HS-5 (cell line): ENCODE measurements at regions not wholly inside any gene's neighbourhood (a gene's known extent, or its start where the extent isn't known, plus 50 kb on each side); places are given as distances from the start of the nearest gene placed in this dataset.

ENCODE experiments used
- DNase-seq: peaks from one replicate; pipeline ENCODE4 v3.0.0-alpha.2; 2012; ENCODE audit warnings: low read depth

- DNase-seq, result no peak
These were observed 100.5 kb downstream of the AASDH start for GRCh38 chr4:56286763-56287162.

GRCh38 chr4:56283375-56283774 lies 103.9 kb downstream of the AASDH start:
- no peak for DNase-seq

DNA sequence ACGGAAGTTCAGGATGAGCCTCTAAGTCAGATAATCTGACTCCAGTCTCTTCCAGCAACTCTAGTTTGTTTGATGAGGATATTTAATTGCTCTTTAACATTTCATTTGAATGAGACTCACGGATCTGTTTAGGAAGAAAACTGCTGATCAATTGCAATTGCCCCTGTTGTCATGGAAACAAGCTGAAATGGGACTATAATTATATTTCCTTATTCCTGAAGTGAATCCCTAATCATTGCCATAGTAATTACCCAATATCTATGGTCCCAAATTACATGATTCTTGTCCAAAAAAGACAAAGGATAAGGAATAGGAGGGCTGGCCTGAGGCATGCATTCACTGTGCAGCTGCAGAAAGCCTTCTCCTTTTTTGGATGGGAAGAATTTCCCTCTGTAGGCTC lies 105.3 kb downstream of the AASDH start:
- DNase-seq, result no peak

DNA sequence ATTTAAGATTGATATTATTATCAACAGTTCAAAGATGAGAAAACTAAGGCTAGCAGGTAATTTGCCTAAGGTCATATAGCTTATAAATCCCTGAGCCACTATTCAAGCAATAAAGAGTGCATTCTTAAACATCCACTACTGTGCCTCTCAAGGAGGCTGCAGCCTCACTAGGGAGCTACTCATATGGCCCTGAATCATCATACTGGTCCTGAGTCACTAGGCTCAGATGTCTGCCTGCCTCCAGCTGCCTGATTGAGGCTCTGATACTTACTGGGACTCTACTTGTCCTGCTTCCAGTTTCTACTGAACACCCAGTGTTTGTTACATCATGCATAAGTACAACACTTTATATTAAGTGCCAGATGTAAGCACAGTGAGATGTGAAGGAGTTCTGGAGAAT lies 110.7 kb downstream of the AASDH start:
- DNase-seq, result no peak

DNA sequence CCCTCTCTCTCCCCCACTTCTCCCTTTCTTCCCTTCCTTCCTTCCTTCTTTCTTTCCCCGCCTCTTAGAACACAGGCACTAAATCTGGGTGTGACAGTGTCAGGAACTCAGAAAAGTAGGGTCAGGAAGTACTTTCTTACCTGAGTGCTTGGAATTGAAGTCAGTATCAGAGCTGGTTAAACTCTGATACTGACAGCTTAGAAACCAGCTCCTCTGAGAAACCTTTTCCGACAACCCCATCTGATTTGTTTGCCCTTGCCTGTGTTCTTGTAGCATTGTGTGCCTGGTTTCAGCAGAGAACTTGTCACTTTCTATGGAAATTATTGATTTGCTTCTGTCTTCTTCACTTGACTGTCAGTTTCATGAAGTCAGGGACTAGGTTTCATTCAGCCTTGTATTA lies 113.9 kb downstream of the AASDH start:
- DNase-seq, result no peak

GRCh38 chr4:56272927-56273326 lies 114.4 kb downstream of the AASDH start:
- DNase-seq, result no peak

DNA sequence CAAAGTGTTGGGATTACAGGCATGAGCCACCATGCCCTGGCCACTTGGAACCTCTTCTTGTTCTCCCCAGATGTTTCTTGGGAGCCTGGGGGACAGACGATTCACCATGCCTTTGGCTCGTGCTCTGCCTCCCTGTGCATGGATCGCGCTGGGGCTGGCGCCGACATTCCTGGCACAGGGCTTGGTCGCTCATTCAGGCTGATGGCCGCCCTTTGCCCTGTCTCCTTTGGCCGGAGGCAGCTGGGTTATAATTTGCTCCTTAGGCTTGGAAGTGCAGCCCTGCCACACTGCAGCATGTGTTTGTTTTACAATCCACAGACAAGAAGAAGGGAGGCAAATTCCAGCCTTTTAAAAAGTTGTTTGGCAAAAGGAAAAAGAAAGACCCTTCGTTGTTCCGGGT lies 115.3 kb downstream of the AASDH start:
- DNase-seq, result no peak

DNA sequence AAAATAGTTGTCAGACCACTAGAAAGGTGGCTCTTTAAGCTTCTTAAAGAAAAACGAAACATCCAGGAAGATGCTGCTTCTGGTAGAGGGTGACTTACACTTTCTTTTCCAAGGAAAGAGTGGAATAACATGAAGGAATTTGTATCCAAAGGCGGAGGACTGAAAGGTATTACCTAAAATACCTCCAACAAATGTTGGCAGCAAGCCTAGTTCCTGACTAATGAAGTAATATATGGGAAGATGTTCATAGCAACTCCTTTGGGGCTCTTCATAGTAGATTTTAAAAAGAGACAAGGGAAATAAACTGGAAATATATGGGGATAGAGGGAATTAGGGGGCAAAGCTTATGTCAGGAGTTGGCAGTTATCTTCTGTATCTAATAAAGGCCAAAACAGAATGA lies 116.2 kb downstream of the AASDH start:
- no peak for DNase-seq

DNA sequence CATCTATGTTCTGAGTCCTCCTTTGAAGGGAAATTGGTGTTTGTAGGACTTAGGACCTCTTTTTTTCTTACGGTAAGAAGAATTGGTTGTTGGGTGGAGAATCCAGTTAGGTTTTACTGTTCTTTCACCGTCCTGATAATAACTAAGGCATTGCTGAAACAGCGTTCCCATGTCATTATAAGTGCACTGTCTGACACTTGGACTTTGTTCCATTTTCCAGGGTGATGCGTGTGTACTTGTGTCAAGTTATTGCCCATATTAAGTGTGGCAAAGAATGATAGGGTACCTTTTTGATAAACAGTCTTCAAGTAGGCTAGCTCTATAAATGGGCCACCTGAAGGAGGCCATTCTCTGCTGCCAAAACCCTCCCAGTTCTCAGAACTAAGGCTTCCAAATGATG lies 119.7 kb downstream of the AASDH start:
- no peak for DNase-seq

DNA sequence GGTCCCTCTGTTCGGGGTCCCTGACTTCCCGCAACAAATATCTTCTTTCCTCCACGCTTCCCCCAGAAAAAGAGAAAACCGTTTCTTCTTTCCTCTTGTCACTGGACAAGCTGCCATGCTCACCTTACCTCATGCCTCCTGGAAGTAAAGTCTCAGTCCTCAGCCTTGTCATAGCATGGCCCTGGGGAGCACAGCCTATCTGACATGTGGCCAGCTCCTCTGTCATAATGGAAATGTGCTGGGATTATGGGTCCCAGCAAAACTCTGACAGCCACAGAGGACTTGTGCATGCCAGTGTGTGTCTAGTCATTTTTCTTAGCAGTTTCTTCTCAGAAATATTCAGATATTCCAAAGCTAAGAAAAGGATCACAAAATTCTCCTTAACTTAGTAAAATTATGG lies 122.4 kb downstream of the AASDH start:
- no peak for DNase-seq

GRCh38 chr4:56261027-56261426 lies 126.3 kb downstream of the AASDH start:
- no peak for DNase-seq

GRCh38 chr4:56260320-56260719 lies 127.0 kb downstream of the AASDH start:
- no peak for DNase-seq

GRCh38 chr4:56259655-56260054 lies 127.6 kb downstream of the AASDH start:
- no peak for DNase-seq

GRCh38 chr4:56255820-56256219 lies 131.5 kb downstream of the AASDH start:
- no peak for DNase-seq

GRCh38 chr4:56253666-56254305 lies 133.5 kb downstream of the AASDH start:
- DNase-seq, result no peak

DNA sequence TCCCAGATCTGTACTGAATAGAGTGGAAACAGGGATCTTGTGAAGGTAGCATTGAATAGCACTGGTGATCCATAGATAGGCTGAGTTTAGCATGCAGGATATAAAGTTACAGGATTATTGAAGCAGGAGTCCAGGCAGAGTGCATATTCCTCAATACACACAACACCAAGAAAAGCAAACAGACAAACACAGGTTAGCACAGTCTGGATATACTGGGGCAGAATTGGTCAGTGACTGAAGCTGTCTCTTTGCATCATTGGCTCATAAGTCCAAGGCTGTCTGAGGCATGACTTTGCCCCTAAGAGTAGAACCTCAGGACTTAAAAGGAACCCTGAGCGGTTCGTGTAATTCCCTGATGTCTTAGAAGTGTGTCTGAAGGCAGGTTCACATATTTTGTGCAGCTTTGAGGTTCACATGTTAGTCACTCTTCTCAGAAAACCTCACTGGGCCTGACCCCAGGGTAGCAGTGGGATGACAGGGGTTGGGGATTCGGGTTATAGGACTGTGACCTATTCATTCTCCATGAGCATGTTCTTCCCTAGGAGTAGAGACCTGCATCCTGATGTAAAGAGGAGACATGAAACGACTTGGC lies 134.6 kb downstream of the AASDH start:
- no peak for DNase-seq

GRCh38 chr4:56251556-56251955 lies 135.7 kb downstream of the AASDH start:
- DNase-seq, result no peak

DNA sequence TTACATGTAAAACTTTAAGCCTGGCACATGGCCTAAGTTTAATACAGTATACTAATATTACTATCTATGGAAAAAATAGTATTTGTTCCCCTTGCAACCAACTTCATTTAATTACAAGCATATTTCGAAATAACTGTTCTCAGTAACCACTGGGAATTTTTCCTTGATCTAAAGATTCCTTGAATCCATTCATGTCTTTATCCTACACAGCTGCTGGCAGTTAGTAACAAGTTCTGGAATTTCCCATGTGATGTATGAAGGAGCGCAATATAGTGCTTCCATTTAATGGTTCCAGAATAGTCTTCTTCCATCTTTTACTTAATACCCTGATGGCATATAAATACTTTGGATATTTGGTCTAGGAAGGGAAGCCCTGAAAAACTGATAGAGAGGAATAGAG lies 136.5 kb downstream of the AASDH start:
- DNase-seq, result no peak

GRCh38 chr4:56247646-56248045 lies 139.6 kb downstream of the AASDH start:
- no peak for DNase-seq

GRCh38 chr4:56246233-56246610 lies 141.1 kb downstream of the AASDH start:
- no peak for DNase-seq

GRCh38 chr4:56245547-56246232 lies 141.6 kb downstream of the AASDH start:
- DNase-seq, result no peak

GRCh38 chr4:56244681-56245080 lies 142.6 kb downstream of the AASDH start:
- no peak for DNase-seq

DNA sequence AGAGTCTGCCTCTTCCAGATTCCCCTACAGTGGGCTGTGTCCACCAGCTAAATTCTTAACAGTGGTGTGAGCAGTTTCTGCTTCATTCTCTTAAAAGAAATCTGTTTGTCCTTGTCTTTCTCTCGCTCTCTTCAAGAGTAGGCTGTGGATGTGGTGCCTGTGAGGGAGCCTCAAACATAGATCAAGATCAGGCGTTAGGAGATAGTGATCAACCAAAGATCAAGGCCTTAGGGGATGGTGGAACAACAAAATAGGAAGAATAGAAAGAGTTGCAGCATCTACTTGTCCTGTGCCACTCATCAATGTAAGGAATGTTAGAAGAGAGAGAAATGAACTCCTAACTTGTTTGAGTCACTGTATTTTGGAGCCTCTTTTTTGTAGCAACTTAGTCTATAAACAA lies 144.2 kb downstream of the AASDH start:
- no peak for DNase-seq

DNA sequence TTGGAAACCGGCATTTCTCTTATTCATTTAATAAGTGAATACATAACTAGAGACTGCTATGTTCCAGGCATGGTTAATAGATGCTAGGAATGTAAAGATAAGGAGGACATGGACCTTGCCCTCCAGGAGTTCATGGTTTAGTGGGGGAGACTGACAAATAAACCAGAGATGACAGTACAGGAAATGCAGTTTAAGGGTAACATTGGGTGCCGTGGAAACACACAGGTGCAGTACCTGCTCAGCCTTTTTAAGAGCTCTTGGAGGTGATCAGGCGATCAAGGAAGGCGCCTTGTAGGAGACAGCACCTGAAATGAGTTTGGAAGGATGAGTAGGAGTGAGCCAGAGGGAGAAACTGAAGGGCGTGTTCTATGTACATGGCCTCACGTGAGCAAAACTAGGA lies 145.8 kb downstream of the AASDH start:
- DNase-seq, result no peak
